Type B pancreatic cell (in vitro differentiated cells): ENCODE measurements at regions not wholly inside any gene's neighbourhood (a gene's known extent, or its start where the extent isn't known, plus 50 kb on each side); places are given as distances from the start of the nearest gene placed in this dataset.

Experiments
- DNase-seq: peaks from one replicate; pipeline ENCODE4 v3.0.0; 2021; ENCODE audit warnings: mixed read lengths; ENCODE audit not compliant: unreplicated experiment; ENCODE audit errors: extremely low spot score
- H3K27ac Mint-ChIP-seq: 2 replicates; pipeline ENCODE4 v1.8.0; 2021; ENCODE audit warnings: mild to moderate bottlenecking, mixed read lengths
- H3K27me3 Mint-ChIP-seq: 2 replicates; pipeline ENCODE4 v1.8.0; 2021; ENCODE audit warnings: mixed read lengths
- H3K36me3 Mint-ChIP-seq: 2 replicates; pipeline ENCODE4 v1.8.0; 2021; ENCODE audit warnings: mixed read lengths
- H3K4me1 Mint-ChIP-seq: one replicate; pipeline ENCODE4 v1.8.0; 2021; ENCODE audit warnings: mixed read lengths; ENCODE audit not compliant: unreplicated experiment
- H3K4me3 Mint-ChIP-seq: 2 replicates; pipeline ENCODE4 v1.8.0; 2021; ENCODE audit warnings: mild to moderate bottlenecking, mixed read lengths
- H3K9me3 Mint-ChIP-seq: 2 replicates; pipeline ENCODE4 v1.8.0; 2021; ENCODE audit warnings: mixed read lengths
- CTCF ChIP-seq: fragments of 200-600 bp; sonication (generic); conservative IDR thresholded peaks from 2 replicates; pipeline ENCODE4 v1.5.0; 2021; ENCODE audit warnings: antibody characterized with exemption, mild to moderate bottlenecking

DNA sequence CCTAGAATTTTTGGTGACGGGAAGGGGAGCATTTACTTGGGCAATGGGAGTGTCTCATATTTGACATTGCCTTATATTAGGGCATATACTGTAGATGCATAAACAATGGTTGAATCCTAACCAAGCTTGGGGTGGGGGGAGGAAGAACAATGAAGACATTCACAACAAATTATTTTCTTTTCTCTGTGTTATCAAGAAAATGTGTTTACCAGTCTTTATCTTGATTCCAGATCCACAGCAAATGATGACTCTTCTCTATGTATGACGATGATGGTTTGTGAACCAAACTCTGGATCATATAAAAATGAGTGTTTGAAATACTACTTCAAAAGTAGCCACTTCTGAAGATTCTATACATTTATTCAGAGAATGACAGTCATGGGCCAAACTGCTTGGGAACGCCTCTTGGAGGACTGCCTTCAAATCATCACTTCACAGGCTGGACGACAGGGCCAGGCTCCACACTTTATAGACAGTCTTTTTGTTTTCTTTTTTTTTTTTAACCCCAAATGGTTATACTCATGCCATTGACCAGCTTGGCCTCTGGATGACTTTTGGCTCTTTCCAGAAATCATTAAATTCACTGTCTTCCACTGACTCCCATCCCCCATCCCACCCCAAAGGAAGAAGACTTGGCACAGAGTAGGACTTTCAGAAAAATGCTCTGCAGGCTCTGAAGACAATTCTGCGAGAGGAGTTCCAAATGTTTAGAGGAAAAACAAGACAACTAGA, 123.8 kb upstream of the LIFR start:
- H3K4me3 Mint-ChIP-seq = no peak overlapping the region
- H3K9me3 Mint-ChIP-seq = no peaks in the 10 kb centered on the region
- no peak for TF ChIP-seq CTCF
- no peaks in the 10 kb centered on the region for H3K27me3 Mint-ChIP-seq
- H3K36me3 Mint-ChIP-seq = no peaks in the 10 kb centered on the region
- H3K27ac Mint-ChIP-seq = no peak overlapping the region
- no peak for DNase-seq
- H3K4me1 Mint-ChIP-seq = no peaks in the 10 kb centered on the region

DNA sequence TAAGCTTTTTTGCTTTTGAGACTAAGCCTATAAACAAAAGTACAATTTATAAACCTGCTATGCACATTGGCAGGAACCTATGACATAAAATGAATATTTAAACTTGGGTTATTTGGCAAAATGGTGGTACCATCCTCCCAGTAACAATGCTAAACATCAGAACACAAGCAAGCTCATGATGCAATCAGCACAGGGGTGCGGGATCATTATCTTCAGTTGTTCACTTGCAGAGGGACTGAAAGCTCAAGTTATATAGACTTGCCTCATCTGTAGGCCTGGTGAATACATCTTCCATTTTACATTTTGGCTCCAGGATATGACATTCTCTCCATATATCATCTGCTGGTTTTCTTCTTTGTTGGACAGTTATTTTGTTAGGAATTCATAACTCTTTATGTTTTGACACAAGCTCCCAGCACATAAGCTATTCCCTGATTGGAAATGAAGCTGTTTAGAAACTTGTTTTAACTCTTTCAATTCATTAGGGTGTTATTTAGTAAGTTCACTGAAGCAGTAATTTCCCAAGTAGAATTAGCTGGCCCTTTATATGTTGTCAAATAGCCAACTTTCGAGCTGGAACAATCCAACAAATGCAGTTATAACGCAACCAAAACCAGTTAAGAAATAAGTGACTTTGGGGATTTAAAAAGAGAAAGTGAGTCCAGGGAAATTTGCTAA, 124.7 kb upstream of the LIFR start:
- H3K27ac Mint-ChIP-seq = no peak overlapping the region
- H3K36me3 Mint-ChIP-seq = no peaks in the 10 kb centered on the region
- H3K9me3 Mint-ChIP-seq = no peaks in the 10 kb centered on the region
- H3K27me3 Mint-ChIP-seq = no peaks in the 10 kb centered on the region
- no peak for TF ChIP-seq CTCF
- no peaks in the 10 kb centered on the region for H3K4me1 Mint-ChIP-seq
- DNase-seq = no peak
- H3K4me3 Mint-ChIP-seq = no peak overlapping the region

GRCh38 chr5:38681966-38682365, 125.5 kb upstream of the LIFR start:
- Mint-ChIP-seq H3K27ac (no peak overlapping the region), H3K27me3 (no peaks in the 10 kb centered on the region), H3K9me3 (no peaks in the 10 kb centered on the region), H3K36me3 (no peaks in the 10 kb centered on the region), H3K4me1 (no peaks in the 10 kb centered on the region), H3K4me3 (no peak overlapping the region)
- no peak for DNase-seq
- TF ChIP-seq CTCF = no peak

- no peaks in the 10 kb centered on the region for H3K36me3 Mint-ChIP-seq
- no peak for DNase-seq
- H3K27me3 Mint-ChIP-seq = no peaks in the 10 kb centered on the region
- H3K4me1 Mint-ChIP-seq = no peaks in the 10 kb centered on the region
- no peaks in the 10 kb centered on the region for H3K9me3 Mint-ChIP-seq
- no peak for TF ChIP-seq CTCF
- H3K4me3 Mint-ChIP-seq = no peak overlapping the region
- no peak overlapping the region for H3K27ac Mint-ChIP-seq
These were observed 130.2 kb upstream of the LIFR start for GRCh38 chr5:38686658-38687057.

- Mint-ChIP-seq H3K27ac (no peak overlapping the region), H3K4me1 (peaks cover 16% of the 10 kb centered on the region), H3K9me3 (no peaks in the 10 kb centered on the region), H3K36me3 (no peaks in the 10 kb centered on the region), H3K4me3 (no peak overlapping the region), H3K27me3 (peaks cover 3% of the 10 kb centered on the region)
- DNase-seq = no peak
- no peak for TF ChIP-seq CTCF
These were observed 135.9 kb upstream of the LIFR start for GRCh38 chr5:38692346-38692745.
